Coronary artery (tissue), 2 donors: ENCODE measurements at regions not wholly inside any gene's neighbourhood (a gene's known extent, or its start where the extent isn't known, plus 50 kb on each side); places are given as distances from the start of the nearest gene placed in this dataset.
"Not testable (repeated sequence)": the region's sequence is repeated elsewhere in the genome, so short reads cannot be mapped to it uniquely, and the experiment has no call there.

Experiments used
- DNase-seq: peaks from one replicate; pipeline ENCODE4 v3.0.0-alpha.2; 2017; ENCODE audit warnings: low spot score
- H3K27ac ChIP-seq, 2 donors: fragments of 200-600 bp; sonication (generic); one replicate each; pipeline ENCODE4 v1.5.1; 2016 to 2019
- H3K4me3 ChIP-seq: fragments of 200-600 bp; sonication (generic); 2 replicates; pipeline ENCODE4 v1.5.1; 2016; ENCODE audit warnings: mild to moderate bottlenecking, moderate library complexity
- CTCF ChIP-seq: fragments of 200-600 bp; sonication (generic); IDR thresholded peaks from one replicate; pipeline ENCODE4 v1.5.1; 2019; ENCODE audit warnings: antibody characterized with exemption

GRCh38 chr3:74390121-74390877 is 224.2 kb downstream of the CNTN3 start:
- no peak for TF ChIP-seq CTCF
- Histone ChIP-seq H3K4me3 (no peak overlapping the region), H3K27ac (no peak overlapping the region)
- no peak for DNase-seq

- H3K27ac ChIP-seq = no peak overlapping the region
- TF ChIP-seq CTCF = no peak
- DNase-seq = no peak
- H3K4me3 ChIP-seq = no peak overlapping the region
Observed at GRCh38 chr3:74387111-74387735, 227.2 kb downstream of the CNTN3 start.

- no peak for DNase-seq
- no peak overlapping the region for H3K27ac ChIP-seq
- no peak for TF ChIP-seq CTCF
Observed at GRCh38 chr3:74384159-74384558, 230.3 kb downstream of the CNTN3 start.

GRCh38 chr3:74377669-74378068 is 236.8 kb downstream of the CNTN3 start:
- no peak for DNase-seq
- no peak for TF ChIP-seq CTCF
- Histone ChIP-seq H3K4me3 (no peak overlapping the region), H3K27ac (no peak overlapping the region)

More at GRCh38 chr3:74384159-74384558, 230.3 kb downstream of the CNTN3 start:
- H3K4me3 ChIP-seq = no peak overlapping the region

- H3K4me3 ChIP-seq, DNase-seq, H3K27ac ChIP-seq: not testable (repeated sequence)
Observed at GRCh38 chr3:74376323-74376722, 238.1 kb downstream of the CNTN3 start.

- Histone ChIP-seq H3K27ac (no peak overlapping the region), H3K4me3 (no peak overlapping the region)
- no peak for DNase-seq
- TF ChIP-seq CTCF = no peak
Observed at GRCh38 chr3:74375653-74376052, 238.8 kb downstream of the CNTN3 start.

GRCh38 chr3:74372743-74373142 is 241.7 kb downstream of the CNTN3 start:
- no peak overlapping the region for H3K4me3 ChIP-seq
- no peak for DNase-seq
- TF ChIP-seq CTCF = no peak
- no peak overlapping the region for H3K27ac ChIP-seq
